ENCODE measurements at regions not wholly inside any gene's neighbourhood (a gene's known extent, or its start where the extent isn't known, plus 50 kb on each side); places are given as distances from the start of the nearest gene placed in this dataset.
"Not testable (repeated sequence)": the region's sequence is repeated elsewhere in the genome, so short reads cannot be mapped to it uniquely, and the experiment has no call there.

DNA sequence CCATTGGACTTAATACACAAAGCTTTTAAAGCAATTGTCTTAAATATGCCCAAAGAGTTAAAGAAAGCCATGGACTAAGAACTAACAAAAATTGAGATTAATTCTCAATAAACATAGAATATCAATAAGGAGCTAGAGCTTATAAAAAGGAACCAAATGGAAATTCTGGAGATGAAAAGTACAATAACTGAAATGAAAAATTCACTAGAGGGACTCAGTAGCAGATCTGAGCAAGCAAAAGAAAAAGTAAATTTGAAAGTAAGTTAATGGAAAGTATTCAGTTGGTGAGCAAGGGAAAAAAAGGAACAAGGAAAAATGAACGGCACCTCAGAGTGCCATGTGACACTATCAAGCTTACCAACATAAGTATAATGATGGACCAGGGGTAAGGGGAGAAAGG is 209.8 kb downstream of the FZD1 start:
- H3K4me1 ChIP-seq (ENCODE audit: insufficient read depth, low read length, poor library complexity, severe bottlenecking), result no peaks in the 10 kb centered on the region
- H4K20me1 ChIP-seq (ENCODE audit: insufficient read depth, low read length, poor library complexity, severe bottlenecking), result no peaks in the 10 kb centered on the region
- no peaks in the 10 kb centered on the region for H3K9me3 ChIP-seq (ENCODE audit: insufficient read depth, low read depth, low read length)
- no peaks in the 10 kb centered on the region for H3K9me2 ChIP-seq (replicated peaks; ENCODE audit: low read depth, low read length)
- no peak overlapping the region for H2AFZ ChIP-seq (ENCODE audit: low read length)
- H3K4me3 ChIP-seq (ENCODE audit: low read length, poor library complexity, severe bottlenecking), result no peak overlapping the region
- H3K79me2 ChIP-seq (ENCODE audit: insufficient read depth, low read length), result no peaks in the 10 kb centered on the region
- H3F3A ChIP-seq (ENCODE audit: low read depth), result no peaks in the 10 kb centered on the region
- no peak overlapping the region for H3K9ac ChIP-seq (ENCODE audit: low read depth, low read length, poor library complexity, severe bottlenecking)
- no peak overlapping the region for H3K4me2 ChIP-seq (ENCODE audit: low read depth, low read length, poor library complexity, severe bottlenecking)
- no peaks in the 10 kb centered on the region for H3K27me3 ChIP-seq (ENCODE audit: insufficient read depth, low read length, poor library complexity, severe bottlenecking)
- no peaks in the 10 kb centered on the region for H3K36me3 ChIP-seq (ENCODE audit: insufficient read depth, low read length)
- no peak for TF ChIP-seq EZH2phosphoT487 (IDR thresholded peaks at IDR 0.05; ENCODE audit: borderline replicate concordance)
- TF ChIP-seq, protein P1, sequence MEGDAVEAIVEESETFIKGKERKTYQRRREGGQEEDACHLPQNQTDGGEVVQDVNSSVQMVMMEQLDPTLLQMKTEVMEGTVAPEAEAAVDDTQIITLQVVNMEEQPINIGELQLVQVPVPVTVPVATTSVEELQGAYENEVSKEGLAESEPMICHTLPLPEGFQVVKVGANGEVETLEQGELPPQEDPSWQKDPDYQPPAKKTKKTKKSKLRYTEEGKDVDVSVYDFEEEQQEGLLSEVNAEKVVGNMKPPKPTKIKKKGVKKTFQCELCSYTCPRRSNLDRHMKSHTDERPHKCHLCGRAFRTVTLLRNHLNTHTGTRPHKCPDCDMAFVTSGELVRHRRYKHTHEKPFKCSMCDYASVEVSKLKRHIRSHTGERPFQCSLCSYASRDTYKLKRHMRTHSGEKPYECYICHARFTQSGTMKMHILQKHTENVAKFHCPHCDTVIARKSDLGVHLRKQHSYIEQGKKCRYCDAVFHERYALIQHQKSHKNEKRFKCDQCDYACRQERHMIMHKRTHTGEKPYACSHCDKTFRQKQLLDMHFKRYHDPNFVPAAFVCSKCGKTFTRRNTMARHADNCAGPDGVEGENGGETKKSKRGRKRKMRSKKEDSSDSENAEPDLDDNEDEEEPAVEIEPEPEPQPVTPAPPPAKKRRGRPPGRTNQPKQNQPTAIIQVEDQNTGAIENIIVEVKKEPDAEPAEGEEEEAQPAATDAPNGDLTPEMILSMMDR (conservative IDR thresholded peaks at IDR 0.05; ENCODE audit: low read length), result no peak

DNA sequence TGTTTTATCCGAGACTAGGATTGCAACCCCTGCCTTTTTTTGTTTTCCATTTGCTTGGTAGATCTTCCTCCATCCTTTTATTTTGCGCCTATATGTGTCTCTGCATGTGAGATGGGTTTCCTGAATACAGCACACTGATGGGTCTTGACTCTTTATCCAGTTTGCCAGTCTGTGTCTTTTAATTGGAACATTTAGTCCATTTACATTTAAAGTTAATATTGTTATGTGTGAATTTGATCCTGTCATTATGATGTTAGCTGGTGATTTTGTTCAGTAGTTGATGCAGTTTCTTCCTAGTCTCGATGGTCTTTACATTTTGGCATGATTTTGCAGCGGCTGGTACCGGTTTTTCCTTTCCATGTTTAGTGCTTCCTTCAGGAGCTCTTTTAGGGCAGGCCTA is 216.2 kb downstream of the FZD1 start:
- H3K36me3 ChIP-seq (ENCODE audit: insufficient read depth, low read length); H3K79me2 ChIP-seq (ENCODE audit: insufficient read depth, low read length); H4K20me1 ChIP-seq (ENCODE audit: insufficient read depth, low read length, poor library complexity, severe bottlenecking); H3F3A ChIP-seq (ENCODE audit: low read depth); H3K9me2 ChIP-seq (replicated peaks; ENCODE audit: low read depth, low read length); H3K9ac ChIP-seq (ENCODE audit: low read depth, low read length, poor library complexity, severe bottlenecking); H3K4me1 ChIP-seq (ENCODE audit: insufficient read depth, low read length, poor library complexity, severe bottlenecking); H3K27me3 ChIP-seq (ENCODE audit: insufficient read depth, low read length, poor library complexity, severe bottlenecking); H3K9me3 ChIP-seq (ENCODE audit: insufficient read depth, low read depth, low read length); H3K4me3 ChIP-seq (ENCODE audit: low read length, poor library complexity, severe bottlenecking); H2AFZ ChIP-seq (ENCODE audit: low read length); H3K4me2 ChIP-seq (ENCODE audit: low read depth, low read length, poor library complexity, severe bottlenecking): not testable (repeated sequence)

DNA sequence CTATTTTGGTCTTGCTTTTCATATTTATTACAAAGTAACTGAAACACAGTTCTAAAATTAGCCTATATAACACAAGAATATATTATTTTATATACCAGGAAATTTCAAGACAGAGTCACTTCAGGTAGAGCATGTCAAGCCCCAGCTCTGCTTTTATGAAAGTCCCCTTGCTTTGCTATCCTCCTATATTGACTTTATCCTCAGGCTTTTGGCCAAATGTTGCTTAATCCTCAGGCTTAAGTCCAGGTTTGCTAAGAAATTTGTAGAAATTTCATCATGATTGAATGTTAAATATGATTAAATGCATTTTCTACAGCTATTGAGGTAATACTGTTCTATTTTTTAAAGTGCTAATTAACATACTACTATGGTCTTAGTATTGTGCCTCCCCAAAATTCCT is 227.6 kb downstream of the FZD1 start:
- Histone ChIP-seq H3K4me1 (ENCODE audit: insufficient read depth, low read length, poor library complexity, severe bottlenecking) (no peaks in the 10 kb centered on the region), H2AFZ (ENCODE audit: low read length) (no peak overlapping the region), H3K9me3 (ENCODE audit: insufficient read depth, low read depth, low read length) (no peaks in the 10 kb centered on the region), H3K36me3 (ENCODE audit: insufficient read depth, low read length) (no peaks in the 10 kb centered on the region), H3K9ac (ENCODE audit: low read depth, low read length, poor library complexity, severe bottlenecking) (no peak overlapping the region), H3K4me3 (ENCODE audit: low read length, poor library complexity, severe bottlenecking) (no peak overlapping the region), H3K9me2 (replicated peaks; ENCODE audit: low read depth, low read length) (no peaks in the 10 kb centered on the region), H3K27me3 (ENCODE audit: insufficient read depth, low read length, poor library complexity, severe bottlenecking) (no peaks in the 10 kb centered on the region), H3K4me2 (ENCODE audit: low read depth, low read length, poor library complexity, severe bottlenecking) (no peak overlapping the region), H3K79me2 (ENCODE audit: insufficient read depth, low read length) (no peaks in the 10 kb centered on the region), H3F3A (ENCODE audit: low read depth) (no peaks in the 10 kb centered on the region), H4K20me1 (ENCODE audit: insufficient read depth, low read length, poor library complexity, severe bottlenecking) (no peaks in the 10 kb centered on the region)
- TF ChIP-seq, protein P1 (conservative IDR thresholded peaks at IDR 0.05; ENCODE audit: low read length), result no peak
- TF ChIP-seq EZH2phosphoT487 (IDR thresholded peaks at IDR 0.05; ENCODE audit: borderline replicate concordance), result no peak

DNA sequence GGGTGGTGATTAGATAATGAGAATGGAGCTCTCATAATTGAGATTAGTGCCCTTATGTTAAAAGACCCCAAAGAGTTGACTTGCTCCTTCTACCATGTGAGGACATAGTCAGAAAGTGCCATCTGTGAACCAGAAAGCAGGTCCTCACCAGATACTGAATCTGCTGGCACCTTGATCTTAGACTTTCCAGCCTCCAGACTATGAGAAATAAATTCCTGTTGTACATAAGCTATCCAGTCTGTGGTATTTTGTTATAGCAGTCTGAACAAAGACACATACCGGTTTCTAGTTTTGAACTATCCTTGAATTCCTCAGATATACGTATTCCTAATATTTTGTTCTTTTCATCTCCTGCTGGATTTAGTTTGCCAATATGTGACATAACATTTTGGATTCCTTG is 228.1 kb downstream of the FZD1 start:
- Histone ChIP-seq H3K27me3 (ENCODE audit: insufficient read depth, low read length, poor library complexity, severe bottlenecking) (no peaks in the 10 kb centered on the region), H4K20me1 (ENCODE audit: insufficient read depth, low read length, poor library complexity, severe bottlenecking) (no peaks in the 10 kb centered on the region), H3K9ac (ENCODE audit: low read depth, low read length, poor library complexity, severe bottlenecking) (no peak overlapping the region), H3K9me2 (replicated peaks; ENCODE audit: low read depth, low read length) (no peaks in the 10 kb centered on the region), H3K79me2 (ENCODE audit: insufficient read depth, low read length) (no peaks in the 10 kb centered on the region), H3K9me3 (ENCODE audit: insufficient read depth, low read depth, low read length) (no peaks in the 10 kb centered on the region), H3K4me2 (ENCODE audit: low read depth, low read length, poor library complexity, severe bottlenecking) (no peak overlapping the region), H3F3A (ENCODE audit: low read depth) (no peaks in the 10 kb centered on the region), H3K4me1 (ENCODE audit: insufficient read depth, low read length, poor library complexity, severe bottlenecking) (no peaks in the 10 kb centered on the region), H3K36me3 (ENCODE audit: insufficient read depth, low read length) (no peaks in the 10 kb centered on the region), H3K4me3 (ENCODE audit: low read length, poor library complexity, severe bottlenecking) (no peak overlapping the region), H2AFZ (ENCODE audit: low read length) (no peak overlapping the region)
- TF ChIP-seq EZH2phosphoT487 (IDR thresholded peaks at IDR 0.05; ENCODE audit: borderline replicate concordance), result no peak
- TF ChIP-seq, protein P1 (conservative IDR thresholded peaks at IDR 0.05; ENCODE audit: low read length), result no peak
